22Rv1 (cell line): ENCODE measurements at regions not wholly inside any gene's neighbourhood (a gene's known extent, or its start where the extent isn't known, plus 50 kb on each side); places are given as distances from the start of the nearest gene placed in this dataset.

Source experiments
- H3K27ac ChIP-seq: fragments of 450-650 bp; 2 replicates; pipeline ENCODE4 v1.5.1; 2017
- ZFX ChIP-seq: fragments of 450-650 bp; IDR thresholded peaks from 2 replicates; pipeline ENCODE4 v1.6.1; 2017; ENCODE audit warnings: antibody characterized with exemption, borderline replicate concordance
- TF ChIP-seq, protein P1 (sequence below): fragments of 450-650 bp; IDR thresholded peaks from 2 replicates; pipeline ENCODE4 v1.5.1; 2017; ENCODE audit warnings: mild to moderate bottlenecking

DNA sequence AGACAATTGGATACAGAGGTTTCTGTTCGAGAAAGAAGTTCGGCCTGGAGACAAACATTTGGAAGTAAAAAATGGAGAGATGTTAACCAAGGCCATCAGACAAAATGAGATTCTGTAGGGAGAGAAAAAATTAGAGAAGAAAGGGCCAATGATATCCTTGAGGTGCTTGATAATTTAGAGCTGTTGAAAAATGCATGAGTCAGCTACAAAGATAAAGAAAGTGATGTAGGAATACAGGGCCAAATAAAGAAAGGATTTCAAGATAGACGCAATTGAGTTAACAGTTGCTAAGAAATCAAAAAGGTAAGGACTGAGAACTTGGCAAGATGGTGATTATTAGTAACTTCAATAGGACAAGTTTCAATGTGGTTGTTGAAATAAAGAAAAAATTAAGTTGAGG, 384.2 kb upstream of the SEMA3A start:
- no peak overlapping the region for H3K27ac ChIP-seq
- TF ChIP-seq, protein P1, sequence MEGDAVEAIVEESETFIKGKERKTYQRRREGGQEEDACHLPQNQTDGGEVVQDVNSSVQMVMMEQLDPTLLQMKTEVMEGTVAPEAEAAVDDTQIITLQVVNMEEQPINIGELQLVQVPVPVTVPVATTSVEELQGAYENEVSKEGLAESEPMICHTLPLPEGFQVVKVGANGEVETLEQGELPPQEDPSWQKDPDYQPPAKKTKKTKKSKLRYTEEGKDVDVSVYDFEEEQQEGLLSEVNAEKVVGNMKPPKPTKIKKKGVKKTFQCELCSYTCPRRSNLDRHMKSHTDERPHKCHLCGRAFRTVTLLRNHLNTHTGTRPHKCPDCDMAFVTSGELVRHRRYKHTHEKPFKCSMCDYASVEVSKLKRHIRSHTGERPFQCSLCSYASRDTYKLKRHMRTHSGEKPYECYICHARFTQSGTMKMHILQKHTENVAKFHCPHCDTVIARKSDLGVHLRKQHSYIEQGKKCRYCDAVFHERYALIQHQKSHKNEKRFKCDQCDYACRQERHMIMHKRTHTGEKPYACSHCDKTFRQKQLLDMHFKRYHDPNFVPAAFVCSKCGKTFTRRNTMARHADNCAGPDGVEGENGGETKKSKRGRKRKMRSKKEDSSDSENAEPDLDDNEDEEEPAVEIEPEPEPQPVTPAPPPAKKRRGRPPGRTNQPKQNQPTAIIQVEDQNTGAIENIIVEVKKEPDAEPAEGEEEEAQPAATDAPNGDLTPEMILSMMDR: no peak
- TF ChIP-seq ZFX: no peak

DNA sequence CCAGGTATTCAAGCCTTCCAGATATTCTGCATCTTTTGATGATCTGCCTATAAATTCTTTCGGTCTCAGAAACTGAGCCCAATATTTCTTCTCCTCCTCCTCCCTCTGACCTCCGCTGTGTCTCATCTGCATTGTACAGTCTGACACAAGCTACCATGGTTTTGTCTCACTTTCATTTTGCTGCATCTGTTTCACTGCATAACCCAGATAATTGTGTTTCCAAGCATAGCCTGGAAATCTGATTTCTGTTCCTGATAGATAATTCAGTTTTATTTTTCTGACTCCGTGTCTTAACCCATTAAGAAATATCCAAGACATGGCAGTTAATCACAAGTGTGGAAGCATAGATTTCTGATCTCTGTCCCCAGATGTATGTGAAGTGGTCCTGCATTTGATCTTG, 374.2 kb upstream of the SEMA3A start:
- no peak overlapping the region for H3K27ac ChIP-seq
- no peak for TF ChIP-seq ZFX
- TF ChIP-seq, protein P1: no peak

DNA sequence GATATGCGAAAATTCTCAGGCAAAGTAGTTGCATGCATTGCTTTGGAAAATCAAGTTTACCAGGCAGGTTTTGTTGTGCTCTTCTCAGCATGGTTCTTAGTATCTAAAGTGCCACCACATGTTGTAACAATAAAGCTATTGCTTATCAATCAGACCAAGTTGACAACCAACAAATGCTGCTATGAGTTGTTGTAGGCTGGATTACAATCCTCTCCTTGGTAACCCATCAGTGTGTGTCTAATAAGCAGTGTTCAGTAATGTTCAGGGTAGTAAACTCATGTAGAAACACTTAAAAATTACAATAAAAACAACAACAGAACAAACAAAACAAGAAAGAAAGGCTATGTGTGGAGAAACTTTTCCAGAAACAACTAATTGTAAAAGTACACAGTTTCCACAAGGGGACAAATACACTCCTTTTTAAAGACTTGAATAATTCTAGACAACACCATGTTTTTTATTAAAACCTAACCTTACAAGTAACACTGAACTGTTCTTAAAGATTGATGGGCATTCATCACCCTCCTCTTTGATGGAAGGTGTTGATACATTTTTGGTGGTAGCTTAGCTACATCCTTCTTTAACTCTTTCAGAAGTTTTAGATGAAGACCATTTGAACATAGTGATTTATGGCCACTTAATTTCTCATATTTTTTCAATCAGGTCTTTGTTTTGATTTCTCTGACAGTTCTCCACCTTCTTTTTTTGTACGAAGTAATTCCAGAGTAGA, 370.9 kb upstream of the SEMA3A start:
- H3K27ac ChIP-seq: no peak overlapping the region
- TF ChIP-seq, protein P1: no peak
- no peak for TF ChIP-seq ZFX

DNA sequence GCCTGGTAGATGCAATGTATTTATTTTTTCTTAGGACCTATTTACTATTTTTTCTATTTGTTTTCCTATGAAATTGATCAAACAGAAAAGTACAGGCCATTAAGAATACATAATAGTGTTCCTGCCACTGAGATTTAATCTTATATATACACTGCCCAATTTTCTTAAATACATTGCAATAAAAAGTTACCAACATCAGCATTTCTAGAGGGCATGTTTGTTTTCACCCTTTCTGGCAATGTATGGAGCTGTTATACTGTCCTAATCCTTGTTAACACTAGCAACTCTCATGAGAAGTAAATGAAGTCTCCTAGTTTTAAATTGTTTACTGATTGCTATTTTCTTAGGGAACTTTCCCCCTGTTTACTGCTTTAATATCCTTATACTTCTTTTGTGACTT, 359.1 kb upstream of the SEMA3A start:
- TF ChIP-seq, protein P1: no peak
- no peak for TF ChIP-seq ZFX
- H3K27ac ChIP-seq: peak overlapping the region; percentile 5; the same call in 1 of the 2 replicates

DNA sequence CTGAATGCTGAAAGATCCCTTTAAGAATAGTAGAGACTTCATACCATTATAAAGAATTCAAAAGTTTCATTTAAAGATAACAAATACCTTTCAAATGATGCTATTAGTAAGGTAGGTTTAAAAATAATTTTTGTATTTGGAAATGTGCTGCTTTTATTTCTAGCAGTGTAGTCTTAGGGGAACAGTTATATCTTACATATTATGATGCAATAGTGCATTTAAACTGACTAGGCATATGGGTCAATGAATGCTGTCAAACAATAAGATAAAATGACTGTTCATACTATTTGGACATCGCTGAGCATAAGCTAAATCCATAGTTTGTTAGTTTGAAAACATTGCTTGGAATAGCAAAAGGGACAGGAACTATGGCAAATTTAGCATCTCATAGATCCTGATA, 354.8 kb upstream of the SEMA3A start:
- no peak for TF ChIP-seq ZFX
- TF ChIP-seq, protein P1: no peak
- no peak overlapping the region for H3K27ac ChIP-seq

DNA sequence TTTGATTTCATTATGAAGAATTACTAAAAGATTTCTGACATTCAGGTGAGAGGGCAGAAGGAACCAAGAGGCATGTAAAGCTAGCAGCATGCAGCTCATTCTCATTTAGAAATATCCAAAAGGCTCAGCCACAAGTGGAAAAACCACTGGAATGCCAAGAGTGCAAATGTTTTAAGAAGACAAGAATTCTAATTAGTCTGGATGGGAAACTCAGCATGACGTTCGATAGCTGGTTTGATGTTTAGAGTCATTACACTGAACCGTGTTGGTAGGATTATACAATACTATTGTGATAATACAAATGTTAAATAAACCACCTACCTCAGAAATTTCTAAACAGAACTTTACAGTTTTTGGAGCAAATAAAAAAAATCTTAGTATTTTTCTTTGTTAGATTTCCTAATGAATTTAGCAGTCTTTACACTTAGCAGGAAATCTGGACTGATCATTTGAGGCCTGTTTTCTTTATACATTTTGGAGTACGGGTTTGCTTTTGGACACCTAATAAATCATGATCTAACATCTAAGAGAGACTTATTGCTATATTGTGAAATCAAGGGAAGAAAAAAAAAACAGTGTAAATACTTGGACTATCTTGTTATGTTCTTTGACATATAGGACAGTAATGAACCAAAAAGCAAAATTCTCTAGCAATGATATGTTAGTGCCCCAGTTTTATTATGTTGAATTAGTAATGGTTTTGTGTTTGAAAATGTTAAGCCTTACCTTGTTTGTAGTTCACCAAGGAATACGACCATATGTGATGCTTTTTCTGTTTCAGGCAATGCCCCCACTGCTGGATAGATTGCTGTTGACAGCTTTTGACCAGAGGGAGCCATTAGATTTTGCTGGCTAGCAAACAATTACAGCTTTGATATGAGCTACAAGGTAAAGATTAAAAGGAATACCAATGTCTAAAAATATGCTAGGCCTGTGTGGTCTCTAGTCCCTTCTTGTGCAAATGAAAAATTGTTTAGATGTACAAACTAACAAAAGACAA, 354.1 kb upstream of the SEMA3A start:
- no peak overlapping the region for H3K27ac ChIP-seq
- TF ChIP-seq ZFX: no peak
- TF ChIP-seq, protein P1: no peak
